UCSD-AML1 (cell line): ENCODE measurements at regions not wholly inside any gene's neighbourhood (a gene's known extent, or its start where the extent isn't known, plus 50 kb on each side); places are given as distances from the start of the nearest gene placed in this dataset.

Experiments used
- DNase-seq: peaks from one replicate; lab custom pipeline; 2025; ENCODE audit not compliant: unreplicated experiment; lab: John Stamatoyannopoulos, UW

GRCh38 chr5:98468188-98468869 lies 305.1 kb upstream of the RGMB start:
- DNase-seq, result no peak

DNA sequence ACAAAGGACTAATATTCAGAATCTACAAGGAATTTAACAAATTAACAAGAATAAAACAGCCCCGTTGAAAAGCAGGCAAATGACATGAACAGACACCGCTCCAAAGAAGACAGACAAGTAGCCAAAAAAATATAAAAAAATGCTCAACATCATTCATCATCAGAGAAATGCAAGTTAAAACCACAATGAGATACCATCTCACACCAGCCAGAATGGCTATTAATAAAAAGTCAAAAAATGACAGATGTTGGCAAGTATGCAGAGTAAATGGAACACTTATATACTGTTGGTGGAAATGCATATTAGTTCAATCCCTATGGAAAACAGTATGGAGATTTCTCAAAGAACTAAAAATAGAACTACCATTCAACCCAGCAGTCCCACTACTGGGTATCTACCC lies 302.7 kb upstream of the RGMB start:
- DNase-seq, result no peak

DNA sequence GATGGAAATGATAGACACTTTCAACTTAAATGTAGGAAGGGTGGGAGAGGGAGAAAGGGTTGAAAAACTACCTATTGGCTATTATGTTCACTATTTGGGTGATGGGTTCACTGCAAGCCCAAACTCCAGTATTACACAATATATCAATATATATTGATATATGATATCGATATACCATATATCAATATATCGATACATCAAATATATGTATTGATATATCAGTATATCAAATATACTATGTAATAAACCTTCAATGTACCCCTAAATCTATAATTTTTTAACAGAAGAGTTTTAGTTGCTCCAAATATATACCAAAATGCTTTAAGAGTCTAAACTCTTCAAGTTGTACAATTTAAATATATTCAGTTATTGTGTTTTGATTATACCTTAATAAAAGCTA lies 302.0 kb upstream of the RGMB start:
- no peak for DNase-seq

GRCh38 chr5:98474216-98474615 lies 299.2 kb upstream of the RGMB start:
- no peak for DNase-seq

DNA sequence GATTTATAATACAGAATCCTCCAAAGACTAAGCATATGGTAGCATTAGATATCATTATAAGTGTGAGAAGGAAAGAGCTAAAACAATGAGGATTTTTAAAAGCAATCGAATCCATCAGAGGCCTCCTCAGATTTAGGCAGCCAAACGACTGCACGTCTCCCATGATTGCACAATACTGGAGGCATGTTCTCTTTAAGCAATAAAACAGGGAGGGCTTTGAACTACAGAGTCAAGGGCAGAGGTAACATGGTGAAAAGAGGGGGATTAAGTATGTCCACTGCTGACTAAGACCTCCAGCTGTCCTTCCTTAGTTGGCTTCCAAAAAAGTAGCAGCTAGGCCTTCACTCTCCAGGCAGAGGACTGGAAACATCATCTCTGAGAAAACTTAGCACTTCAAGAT lies 298.7 kb upstream of the RGMB start:
- no peak for DNase-seq

GRCh38 chr5:98482321-98483300 lies 290.9 kb upstream of the RGMB start:
- DNase-seq, result no peak

GRCh38 chr5:98483301-98483685 lies 290.2 kb upstream of the RGMB start:
- DNase-seq, result no peak

- no peak for DNase-seq
Measured at GRCh38 chr5:98489021-98489420, 284.4 kb upstream of the RGMB start.

DNA sequence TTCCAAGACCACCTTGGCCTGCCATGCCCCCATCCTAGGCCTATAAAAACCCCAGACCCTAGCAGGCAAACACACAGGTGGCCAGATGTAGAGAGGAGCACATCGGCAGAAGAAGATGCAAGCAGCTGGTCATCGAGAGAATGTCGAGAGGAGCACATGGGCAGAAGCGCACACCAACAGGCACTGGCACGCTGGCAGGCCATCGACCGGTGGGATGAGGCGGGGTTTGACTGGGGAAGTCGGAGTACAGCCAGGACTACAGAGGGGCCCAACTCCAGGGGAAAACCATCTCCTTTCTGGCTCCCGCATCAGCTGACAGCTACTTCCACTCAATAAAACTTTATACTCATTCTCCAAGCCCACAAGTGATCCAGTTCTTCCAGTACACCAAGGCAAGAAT lies 283.1 kb upstream of the RGMB start:
- DNase-seq, result no peak

DNA sequence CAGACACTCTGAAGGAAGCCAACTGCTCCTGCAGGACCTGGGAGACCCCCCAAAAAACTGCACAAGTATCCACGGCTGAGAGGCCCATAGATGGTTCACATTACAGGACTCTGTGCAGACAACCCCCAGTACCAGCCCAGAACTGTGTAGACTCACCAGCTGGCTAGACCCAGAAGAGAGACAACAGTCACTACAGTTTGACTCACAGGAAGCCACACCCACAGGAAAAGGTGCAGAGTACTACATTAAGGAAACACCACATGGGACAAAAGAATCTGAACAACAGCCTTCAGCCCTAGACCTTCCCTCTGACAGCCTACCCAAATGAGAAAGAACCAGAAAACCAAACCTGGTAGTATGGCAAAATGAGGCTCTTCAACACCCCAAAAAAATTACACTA lies 281.2 kb upstream of the RGMB start:
- DNase-seq, result no peak

DNA sequence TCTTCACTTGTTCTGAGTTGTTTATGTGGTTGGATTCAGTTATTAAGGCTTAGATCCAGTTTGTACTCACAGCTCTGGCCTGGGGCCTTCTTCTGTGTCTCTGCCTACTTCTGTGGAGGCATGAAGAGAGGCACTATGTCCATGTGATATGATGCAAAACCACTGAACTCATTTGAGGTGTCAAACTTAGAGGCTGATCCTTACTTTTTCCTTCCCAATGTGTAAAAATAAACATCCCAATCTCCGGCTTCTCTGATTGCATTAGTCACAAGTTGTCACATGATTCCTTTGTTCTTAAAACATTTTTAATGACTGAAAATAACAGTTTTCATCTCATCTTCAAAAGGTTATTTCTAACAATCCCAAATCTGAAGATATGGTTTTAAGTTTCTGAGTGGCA lies 276.0 kb upstream of the RGMB start:
- DNase-seq, result no peak

DNA sequence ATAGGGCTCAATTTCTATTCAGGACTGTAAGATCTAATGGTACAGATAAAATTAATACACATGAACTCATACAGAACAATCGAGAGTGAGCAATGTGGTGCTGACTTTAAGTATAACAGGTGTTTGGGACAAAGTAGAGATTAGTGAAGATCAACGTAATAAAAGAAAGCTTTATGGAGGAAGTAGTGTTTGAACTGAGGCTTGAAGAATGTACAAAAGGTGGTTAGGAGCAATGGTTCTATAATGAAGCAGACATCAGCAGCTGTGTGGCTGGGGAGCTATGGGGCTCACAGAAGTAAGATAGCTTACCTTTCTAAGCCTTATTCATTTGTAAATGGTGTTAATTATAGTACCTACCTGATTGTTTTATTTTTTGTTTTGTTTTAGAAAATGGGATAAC lies 275.4 kb upstream of the RGMB start:
- no peak for DNase-seq

GRCh38 chr5:98499892-98500291 lies 273.6 kb upstream of the RGMB start:
- DNase-seq, result no peak

GRCh38 chr5:98500811-98501210 lies 272.7 kb upstream of the RGMB start:
- DNase-seq, result no peak

DNA sequence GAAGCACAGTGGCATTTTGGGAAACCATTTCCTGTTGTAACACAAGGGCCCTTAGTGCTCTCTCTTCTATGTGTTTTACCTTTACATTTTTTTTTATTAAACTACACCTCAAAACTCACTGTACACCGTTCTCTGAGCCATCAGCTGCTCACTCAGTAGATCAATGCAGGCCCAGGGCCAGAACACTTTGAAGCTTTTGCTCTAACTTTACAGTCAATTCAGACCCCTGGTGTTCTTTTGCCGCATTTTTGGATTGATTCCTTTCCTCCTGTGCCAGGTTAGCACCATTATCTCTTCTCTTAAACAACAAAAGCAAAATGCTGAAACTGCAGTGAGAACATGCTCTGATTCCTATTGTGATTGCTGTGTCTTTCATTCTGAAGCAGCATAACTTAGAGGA lies 269.8 kb upstream of the RGMB start:
- DNase-seq, result no peak

DNA sequence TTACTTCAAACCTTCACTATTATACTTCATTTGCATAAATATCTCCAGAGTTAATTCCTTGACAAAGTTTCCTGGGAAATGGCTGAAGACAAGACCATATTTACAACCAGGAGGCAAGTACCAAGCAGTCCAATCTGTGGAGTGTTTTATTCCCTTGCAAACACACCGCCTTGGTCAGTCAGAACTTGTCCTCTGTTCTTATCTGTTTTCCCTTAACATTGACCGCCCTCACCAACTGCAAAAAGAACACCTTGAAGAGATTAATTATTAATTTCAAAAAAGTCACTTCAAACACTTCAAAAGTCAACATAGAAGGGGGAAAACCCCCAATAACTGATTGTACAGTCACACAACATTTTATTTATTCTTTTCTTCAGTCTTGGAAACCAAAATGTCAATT lies 269.0 kb upstream of the RGMB start:
- no peak for DNase-seq

- DNase-seq, result no peak
Measured at GRCh38 chr5:98510143-98510985, 263.1 kb upstream of the RGMB start.

- no peak for DNase-seq
Measured at GRCh38 chr5:98513380-98513779, 260.1 kb upstream of the RGMB start.

GRCh38 chr5:98514215-98514614 lies 259.2 kb upstream of the RGMB start:
- DNase-seq, result no peak

DNA sequence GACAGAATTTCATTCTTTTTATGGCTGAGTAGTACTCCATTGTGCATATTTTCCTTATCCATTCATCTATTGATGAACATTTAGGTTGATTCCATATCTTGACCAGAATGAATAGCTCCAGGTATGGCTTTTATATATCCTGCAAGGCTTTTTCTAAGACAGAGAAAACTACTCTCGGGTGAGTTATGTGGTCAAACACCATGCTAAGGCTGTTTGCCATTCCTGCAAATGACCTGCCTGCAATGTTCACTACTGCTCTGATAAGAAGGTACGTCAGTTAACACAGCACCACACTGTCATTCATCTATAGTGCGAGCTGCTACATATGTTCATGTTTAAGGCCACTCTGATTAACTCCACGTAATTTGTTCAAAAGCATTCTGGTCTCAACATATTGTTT lies 256.8 kb upstream of the RGMB start:
- DNase-seq, result no peak

- DNase-seq, result no peak
Measured at GRCh38 chr5:98517560-98518366, 255.7 kb upstream of the RGMB start.
